Astrocyte (in vitro differentiated cells and primary cell): ENCODE measurements at regions not wholly inside any gene's neighbourhood (a gene's known extent, or its start where the extent isn't known, plus 50 kb on each side); places are given as distances from the start of the nearest gene placed in this dataset.

Experiments used
- EZH2 ChIP-seq: IDR thresholded peaks from 2 replicates; pipeline ENCODE4 v1.6.1; 2012; ENCODE audit warnings: mild to moderate bottlenecking, low read length, inconsistent platforms; ENCODE audit not compliant: insufficient read depth
- TF ChIP-seq, protein P1 (sequence below): IDR thresholded peaks from 2 replicates; pipeline ENCODE4 v1.5.1; 2011; ENCODE audit warnings: low read depth, mild to moderate bottlenecking, inconsistent platforms, low read length, moderate library complexity; ENCODE audit not compliant: insufficient read depth

DNA sequence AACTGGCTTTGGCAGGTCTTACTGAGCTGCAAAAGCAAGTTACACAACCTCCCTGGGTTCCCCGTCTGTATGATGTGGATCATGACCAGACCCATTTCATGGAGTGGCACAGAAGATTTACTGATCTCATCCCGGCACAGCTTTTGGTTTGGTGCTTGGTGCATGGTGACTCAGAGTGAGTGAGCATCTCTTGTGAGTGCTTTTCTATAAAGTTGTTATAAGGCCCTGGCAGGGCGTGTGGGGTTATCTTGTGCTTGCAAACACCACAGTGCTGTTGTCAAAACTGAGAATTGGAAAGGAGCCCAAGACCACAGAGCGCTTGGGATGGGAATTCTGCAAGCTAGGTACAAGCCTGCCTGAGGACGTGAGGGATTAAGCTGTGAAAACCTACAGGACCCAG is 425.2 kb downstream of the GADD45G start:
- no peak for TF ChIP-seq EZH2
- TF ChIP-seq, protein P1, sequence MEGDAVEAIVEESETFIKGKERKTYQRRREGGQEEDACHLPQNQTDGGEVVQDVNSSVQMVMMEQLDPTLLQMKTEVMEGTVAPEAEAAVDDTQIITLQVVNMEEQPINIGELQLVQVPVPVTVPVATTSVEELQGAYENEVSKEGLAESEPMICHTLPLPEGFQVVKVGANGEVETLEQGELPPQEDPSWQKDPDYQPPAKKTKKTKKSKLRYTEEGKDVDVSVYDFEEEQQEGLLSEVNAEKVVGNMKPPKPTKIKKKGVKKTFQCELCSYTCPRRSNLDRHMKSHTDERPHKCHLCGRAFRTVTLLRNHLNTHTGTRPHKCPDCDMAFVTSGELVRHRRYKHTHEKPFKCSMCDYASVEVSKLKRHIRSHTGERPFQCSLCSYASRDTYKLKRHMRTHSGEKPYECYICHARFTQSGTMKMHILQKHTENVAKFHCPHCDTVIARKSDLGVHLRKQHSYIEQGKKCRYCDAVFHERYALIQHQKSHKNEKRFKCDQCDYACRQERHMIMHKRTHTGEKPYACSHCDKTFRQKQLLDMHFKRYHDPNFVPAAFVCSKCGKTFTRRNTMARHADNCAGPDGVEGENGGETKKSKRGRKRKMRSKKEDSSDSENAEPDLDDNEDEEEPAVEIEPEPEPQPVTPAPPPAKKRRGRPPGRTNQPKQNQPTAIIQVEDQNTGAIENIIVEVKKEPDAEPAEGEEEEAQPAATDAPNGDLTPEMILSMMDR = no peak
